A204.1 (cell line): ENCODE measurements at regions not wholly inside any gene's neighbourhood (a gene's known extent, or its start where the extent isn't known, plus 50 kb on each side); places are given as distances from the start of the nearest gene placed in this dataset.
"Not testable (repeated sequence)": the region's sequence is repeated elsewhere in the genome, so short reads cannot be mapped to it uniquely, and the experiment has no call there.

ENCODE experiments used
- FAIRE-seq: peaks from 2 replicates; lab custom pipeline; 2012; peaks lifted over from hg19 to GRCh38; lab: Jason Lieb, UNC

GRCh38 chr2:210861038-210861665 is 304.8 kb downstream of the CPS1 start:
- no peak for FAIRE-seq

GRCh38 chr2:210862283-210863065 is 306.1 kb downstream of the CPS1 start:
- FAIRE-seq: no peak

DNA sequence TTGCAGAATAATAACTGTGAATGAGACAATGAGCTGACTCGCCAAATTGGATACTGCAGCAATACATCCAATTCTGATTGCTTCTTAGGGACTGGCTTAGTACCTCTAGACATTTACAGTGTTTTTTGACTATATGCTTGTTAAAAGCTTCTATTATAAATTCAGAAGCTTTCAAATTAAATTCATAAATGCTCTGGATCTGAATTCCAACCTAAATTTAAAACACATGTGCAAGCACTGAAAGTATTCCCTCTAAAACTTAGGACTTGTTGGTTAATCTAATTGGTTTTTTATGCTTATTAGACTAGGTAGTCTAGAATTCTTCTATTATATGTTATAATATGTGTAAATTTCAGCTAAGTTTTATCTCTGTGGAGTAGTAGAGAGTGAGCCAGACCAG is 306.9 kb downstream of the CPS1 start:
- FAIRE-seq: no peak

GRCh38 chr2:210871566-210871965 is 315.2 kb downstream of the CPS1 start:
- FAIRE-seq: not testable (repeated sequence)

DNA sequence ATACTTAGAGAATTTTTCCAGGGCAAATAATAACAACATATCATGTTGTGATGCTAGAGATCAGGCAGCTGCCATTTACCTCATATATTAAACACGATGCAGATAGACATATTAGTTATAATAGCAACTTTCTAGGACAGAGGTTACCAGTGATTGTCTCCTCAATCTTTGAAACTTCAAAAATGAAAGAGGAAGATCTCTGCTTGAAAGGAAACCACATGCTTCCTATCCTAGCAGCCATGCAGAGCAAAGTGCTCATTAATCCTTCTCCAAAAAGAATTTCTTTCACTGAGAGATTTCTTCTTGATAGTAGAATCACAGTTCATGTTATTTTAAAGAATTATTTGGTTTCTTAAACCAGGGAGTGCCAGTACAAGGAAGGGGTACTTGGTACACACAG is 317.2 kb downstream of the CPS1 start:
- no peak for FAIRE-seq

DNA sequence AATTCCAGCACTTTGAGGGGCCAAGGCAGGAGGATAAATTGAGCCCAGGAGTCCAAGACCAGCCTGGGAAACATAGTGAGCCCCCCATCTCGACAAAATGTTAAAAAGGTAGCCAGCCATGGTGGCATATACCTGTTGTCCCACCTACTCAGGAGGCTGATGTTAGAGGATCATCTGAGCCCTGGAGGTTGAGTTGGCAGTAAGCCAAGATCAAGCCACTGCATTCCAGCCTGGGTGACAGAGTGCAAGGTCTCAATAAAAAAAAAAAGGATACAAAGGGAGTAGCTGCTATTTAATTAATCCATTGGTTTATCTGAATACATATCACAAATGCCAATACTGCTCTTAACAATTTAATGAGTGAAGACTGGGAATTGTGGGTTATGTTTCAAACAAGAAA is 327.8 kb downstream of the CPS1 start:
- FAIRE-seq: no peak

DNA sequence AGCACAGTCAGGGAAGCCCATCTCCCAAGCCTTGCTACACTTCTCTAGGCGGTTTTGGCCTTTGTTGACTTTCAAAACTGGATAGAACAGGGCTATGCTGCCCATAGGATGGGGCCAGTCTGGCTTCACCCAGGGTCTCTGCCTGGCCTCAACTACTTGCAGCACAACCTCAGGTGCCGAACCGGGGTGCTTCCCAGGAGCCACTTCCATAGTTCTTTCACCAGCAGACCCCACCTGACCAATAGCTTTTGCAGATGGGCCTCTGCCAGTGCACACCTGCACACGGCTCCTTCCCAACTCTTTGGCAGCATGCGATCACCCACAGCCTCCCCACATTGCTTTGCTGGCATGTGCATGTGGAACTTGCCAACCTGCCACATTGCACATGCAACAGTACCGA is 331.6 kb downstream of the CPS1 start:
- FAIRE-seq: no peak

GRCh38 chr2:210895132-210895531 is 338.7 kb downstream of the CPS1 start:
- no peak for FAIRE-seq

GRCh38 chr2:210899131-210899530 is 342.7 kb downstream of the CPS1 start:
- no peak for FAIRE-seq

- no peak for FAIRE-seq
These were observed 344.9 kb downstream of the CPS1 start for GRCh38 chr2:210901326-210901725.

DNA sequence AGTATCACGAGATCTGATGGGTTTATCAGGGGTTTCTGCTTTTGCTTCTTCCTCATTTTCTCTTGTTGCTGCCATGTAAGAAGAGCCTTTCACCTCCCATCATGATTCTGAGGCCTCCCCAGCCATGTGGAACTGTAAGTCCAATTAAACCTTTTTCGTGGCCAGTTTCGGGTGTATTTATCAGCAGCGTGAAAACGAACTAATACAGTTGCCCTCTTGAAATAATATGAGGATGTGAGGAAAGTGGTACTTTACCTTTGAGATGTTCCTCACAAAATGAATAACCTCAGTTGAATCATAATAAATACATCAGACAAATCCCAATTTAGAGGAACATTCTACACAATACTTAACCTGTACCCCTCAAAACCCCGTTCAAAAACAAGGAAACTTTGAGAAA is 356.4 kb downstream of the CPS1 start:
- FAIRE-seq: no peak

DNA sequence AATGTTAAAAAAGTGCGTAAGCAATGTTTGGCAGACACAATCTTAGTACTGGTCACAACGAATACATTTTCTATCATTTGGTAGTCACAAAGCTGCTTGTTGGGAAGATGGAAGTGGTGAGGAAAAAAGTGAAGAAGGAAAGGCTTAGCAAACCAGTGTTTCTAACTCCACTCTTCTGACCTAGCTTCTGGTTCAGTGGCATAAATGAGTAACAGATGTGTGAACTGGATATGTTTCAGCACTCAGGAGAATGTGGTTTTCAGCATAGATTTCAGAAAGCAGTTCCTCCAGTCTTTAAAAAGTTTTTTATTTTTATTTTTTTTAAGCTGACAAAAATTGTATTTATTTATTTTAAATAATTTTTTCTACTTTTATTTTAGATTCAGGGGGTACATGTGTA is 357.1 kb downstream of the CPS1 start:
- no peak for FAIRE-seq

GRCh38 chr2:210915912-210916311 is 359.5 kb downstream of the CPS1 start:
- no peak for FAIRE-seq

GRCh38 chr2:210917465-210917864 is 361.1 kb downstream of the CPS1 start:
- no peak for FAIRE-seq

DNA sequence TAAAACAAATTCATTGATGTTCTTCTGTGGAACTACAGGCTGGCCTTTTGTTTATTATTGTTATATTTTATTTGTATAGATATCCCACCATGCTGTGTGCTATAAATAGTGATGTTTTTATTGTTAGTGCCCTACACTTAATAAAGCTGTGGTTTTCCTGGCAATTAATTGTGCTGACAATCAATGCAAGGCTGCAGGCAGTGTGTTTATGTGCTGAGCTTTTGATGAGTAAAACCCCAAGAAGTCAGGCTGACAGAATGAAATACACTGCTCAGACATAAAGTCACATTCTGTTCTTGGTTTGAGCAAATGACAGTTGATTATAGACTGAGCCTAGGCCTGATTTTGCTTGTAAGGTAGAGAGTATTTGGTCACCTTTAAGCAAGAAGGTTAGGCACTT is 362.7 kb downstream of the CPS1 start:
- no peak for FAIRE-seq

GRCh38 chr2:210922419-210922818 is 366.0 kb downstream of the CPS1 start:
- no peak for FAIRE-seq

- no peak for FAIRE-seq
These were observed 372.3 kb downstream of the CPS1 start for GRCh38 chr2:210928714-210929113.

GRCh38 chr2:210938228-210938627 is 381.8 kb downstream of the CPS1 start:
- FAIRE-seq: no peak

DNA sequence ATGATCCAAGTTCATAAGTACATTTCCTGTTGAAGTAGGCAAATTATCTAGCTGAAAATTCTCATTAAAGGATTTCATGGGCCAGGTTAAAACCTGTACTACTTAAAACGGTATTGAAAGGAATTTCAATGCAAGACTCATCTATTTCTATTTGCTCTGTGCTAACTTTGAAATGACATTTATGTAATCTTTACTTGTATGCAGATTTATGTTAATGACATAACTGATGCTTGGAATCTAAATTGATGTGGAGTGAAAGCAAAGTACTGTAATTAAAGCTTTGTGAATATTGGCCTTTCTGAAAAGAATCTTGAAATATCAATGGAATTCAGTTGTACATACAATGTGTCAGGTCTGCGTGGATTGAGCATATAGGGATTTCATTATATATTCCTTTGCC is 390.0 kb downstream of the CPS1 start:
- FAIRE-seq: no peak

DNA sequence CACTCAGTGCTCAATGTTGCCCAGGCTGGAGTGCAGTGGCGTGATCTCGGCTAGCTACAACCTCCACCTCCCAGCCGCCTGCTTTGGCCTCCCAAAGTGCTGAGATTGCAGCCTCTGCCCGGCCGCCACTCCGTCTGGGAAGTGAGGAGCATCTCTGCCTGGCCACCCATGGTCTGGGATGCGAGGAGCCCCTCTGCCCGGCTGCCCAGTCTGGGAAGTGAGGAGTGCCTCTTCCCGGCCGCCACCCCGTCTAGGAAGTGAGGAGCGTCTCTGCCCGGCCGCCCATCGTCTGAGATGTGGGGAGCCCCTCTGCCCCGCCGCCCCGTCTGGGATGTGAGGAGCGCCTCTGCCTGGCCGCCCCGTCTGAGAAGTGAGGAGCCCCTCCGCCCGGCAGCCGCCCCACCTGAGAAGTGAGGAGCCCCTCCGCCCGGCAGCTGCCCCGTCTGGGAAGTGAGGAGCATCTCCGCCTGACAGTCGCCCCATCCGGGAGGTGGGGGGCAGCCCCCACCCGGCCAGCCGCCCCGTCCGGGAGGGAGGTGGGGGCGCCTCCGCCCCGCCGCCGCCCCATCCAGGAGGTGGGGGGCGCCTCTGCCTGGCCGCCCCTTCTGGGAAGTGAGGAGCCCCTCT is 394.1 kb downstream of the CPS1 start:
- FAIRE-seq: not testable (repeated sequence)

DNA sequence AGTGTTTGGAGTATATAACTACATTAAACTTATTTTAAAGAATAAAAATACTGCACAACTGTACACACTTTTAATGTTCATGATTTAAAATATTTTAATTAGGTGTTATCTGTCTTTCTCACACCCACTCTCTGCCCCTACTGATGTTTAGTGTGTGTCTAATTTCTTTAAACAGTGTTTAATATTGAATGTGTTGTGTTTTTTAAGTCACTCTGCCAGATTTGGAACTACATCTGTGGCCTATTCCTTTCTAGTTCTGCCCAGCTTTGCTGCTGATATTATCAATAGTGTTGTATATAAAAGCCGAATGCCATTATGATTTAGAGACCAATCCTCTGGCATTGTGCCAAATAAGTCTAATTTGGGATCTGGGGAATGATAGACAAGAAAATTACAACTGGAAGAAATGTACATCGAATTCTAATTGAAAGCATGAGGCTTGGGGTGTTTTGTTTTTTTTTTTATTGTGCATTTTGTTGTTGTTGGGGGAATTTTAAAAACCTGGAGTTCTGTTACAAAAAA is 398.0 kb downstream of the CPS1 start:
- FAIRE-seq: no peak

DNA sequence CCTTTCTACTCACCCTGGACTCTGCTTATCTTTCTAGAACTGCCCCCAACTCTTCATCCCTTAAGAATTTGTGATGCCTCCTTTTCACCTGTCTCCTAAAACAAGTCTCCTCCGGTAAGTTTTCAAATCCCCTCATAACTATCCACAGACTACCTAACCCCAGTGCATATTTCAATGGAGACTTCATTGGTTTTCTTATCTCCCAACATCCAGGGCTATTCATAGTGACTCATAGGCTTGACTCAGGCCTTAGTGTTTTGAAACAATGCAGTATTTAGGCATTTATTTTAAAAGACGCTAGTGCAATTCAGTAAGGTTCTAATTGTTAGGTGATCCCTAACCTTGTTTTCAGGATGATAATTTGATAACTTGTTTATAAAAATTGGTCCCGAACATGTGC is 399.2 kb downstream of the CPS1 start:
- FAIRE-seq: no peak

DNA sequence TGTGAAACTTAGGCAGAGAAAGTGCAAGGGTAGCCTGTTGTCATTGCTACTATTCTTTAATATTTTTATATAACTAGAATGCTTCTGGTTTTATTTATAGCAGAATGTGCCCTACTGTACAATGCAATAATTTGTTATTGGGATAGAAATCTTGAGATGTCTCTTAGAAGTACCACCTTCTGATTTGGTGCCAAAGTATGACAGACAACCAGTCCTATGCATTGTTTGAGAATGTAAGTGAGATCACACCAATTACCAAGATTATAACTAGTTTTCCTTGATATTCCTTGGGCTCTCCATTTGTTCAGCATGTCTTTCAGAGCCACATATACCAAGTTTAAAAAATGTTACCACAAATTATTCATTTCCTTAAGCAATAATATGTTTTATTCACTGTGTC is 399.7 kb downstream of the CPS1 start:
- FAIRE-seq: no peak
